IMR-90 (cell line): ENCODE measurements at regions not wholly inside any gene's neighbourhood (a gene's known extent, or its start where the extent isn't known, plus 50 kb on each side); places are given as distances from the start of the nearest gene placed in this dataset.

Experiments
- CTCF ChIP-seq: conservative IDR thresholded peaks from 2 replicates; pipeline ENCODE4 v1.5.1; 2012; ENCODE audit warnings: mild to moderate bottlenecking, low read depth, low read length, improper control_type of control experiment
- POLR2A ChIP-seq: IDR thresholded peaks from 2 replicates; pipeline ENCODE4 v1.6.1; 2012; ENCODE audit warnings: mild to moderate bottlenecking, low read depth, low read length
- RFX5 ChIP-seq: IDR thresholded peaks from 2 replicates; pipeline ENCODE4 v1.8.0; 2012; ENCODE audit warnings: low read depth, mild to moderate bottlenecking, low read length, moderate library complexity
- TF ChIP-seq, protein P1 (sequence below): fragments of 150-350 bp; IDR thresholded peaks from 2 replicates; pipeline ENCODE4 v1.6.1; 2017; ENCODE audit warnings: mild to moderate bottlenecking, antibody characterized with exemption, low read length, low read depth

GRCh38 chr1:65092691-65093090 lies 55.3 kb upstream of the AK4 start:
- no peak for TF ChIP-seq CTCF
- TF ChIP-seq, protein P1, sequence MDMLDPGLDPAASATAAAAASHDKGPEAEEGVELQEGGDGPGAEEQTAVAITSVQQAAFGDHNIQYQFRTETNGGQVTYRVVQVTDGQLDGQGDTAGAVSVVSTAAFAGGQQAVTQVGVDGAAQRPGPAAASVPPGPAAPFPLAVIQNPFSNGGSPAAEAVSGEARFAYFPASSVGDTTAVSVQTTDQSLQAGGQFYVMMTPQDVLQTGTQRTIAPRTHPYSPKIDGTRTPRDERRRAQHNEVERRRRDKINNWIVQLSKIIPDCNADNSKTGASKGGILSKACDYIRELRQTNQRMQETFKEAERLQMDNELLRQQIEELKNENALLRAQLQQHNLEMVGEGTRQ, result no peak
- no peak for TF ChIP-seq POLR2A
- no peak for TF ChIP-seq RFX5
